Ectodermal cell (in vitro differentiated cells): ENCODE measurements at regions not wholly inside any gene's neighbourhood (a gene's known extent, or its start where the extent isn't known, plus 50 kb on each side); places are given as distances from the start of the nearest gene placed in this dataset.

Source experiments
- H3K27ac ChIP-seq: 2 replicates; pipeline ENCODE4 v1.7.0; 2013; ENCODE audit warnings: mild to moderate bottlenecking, low read depth, low read length; ENCODE audit not compliant: insufficient read depth, poor library complexity, severe bottlenecking
- H3K27me3 ChIP-seq: 2 replicates; pipeline ENCODE4 v1.7.0; 2013; ENCODE audit warnings: mild to moderate bottlenecking, low read length; ENCODE audit not compliant: insufficient read depth, control insufficient read depth, poor library complexity, severe bottlenecking
- H3K36me3 ChIP-seq: one replicate; pipeline ENCODE4 v1.7.0; 2013; ENCODE audit warnings: low read length; ENCODE audit not compliant: control insufficient read depth, insufficient read depth
- H3K4me1 ChIP-seq: one replicate; pipeline ENCODE4 v1.7.0; 2013; ENCODE audit warnings: low read length; ENCODE audit not compliant: control insufficient read depth, insufficient read depth
- H3K4me3 ChIP-seq: 2 replicates; pipeline ENCODE4 v1.7.0; 2013; ENCODE audit warnings: low read depth, low read length, control low read depth; ENCODE audit not compliant: insufficient read depth
- H3K9me3 ChIP-seq: 2 replicates; pipeline ENCODE4 v1.7.0; 2013; ENCODE audit warnings: mild to moderate bottlenecking, low read length, moderate library complexity; ENCODE audit not compliant: control insufficient read depth
- WGBS, 2 experiments: methylation state at CpG; one replicate each; pipeline ENCODE4 v1.1.7; 2013; ENCODE audit warnings: missing lambda C conversion rate in 2 of 2; 5-methylcytosine and 5-hydroxymethylcytosine counted together

DNA sequence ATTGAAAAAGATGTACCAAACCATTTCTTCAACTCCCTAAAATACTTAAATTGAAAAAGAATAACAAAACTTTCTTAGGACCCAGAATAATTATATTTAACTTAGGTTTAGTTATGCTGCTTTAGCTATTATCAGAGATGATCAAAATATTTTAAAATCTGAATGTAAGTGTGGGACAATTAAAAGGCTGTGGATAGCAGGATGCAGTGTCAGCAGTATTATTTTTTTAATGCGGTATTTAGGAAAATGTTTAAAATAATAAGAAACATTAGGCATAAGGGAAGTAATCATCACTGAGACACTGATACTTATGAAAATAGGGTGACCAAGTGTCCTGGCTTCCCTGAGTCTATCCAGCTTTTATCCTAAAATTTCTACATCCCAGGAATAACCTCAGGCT lies 161.5 kb upstream of the PTCHD4 start:
- H3K36me3 ChIP-seq: no peaks in the 10 kb centered on the region
- H3K27me3 ChIP-seq: no peaks in the 10 kb centered on the region
- no peak overlapping the region for H3K4me3 ChIP-seq
- H3K4me1 ChIP-seq: no peaks in the 10 kb centered on the region
- no peaks in the 10 kb centered on the region for H3K9me3 ChIP-seq
- H3K27ac ChIP-seq: no peak overlapping the region
- 86 to 95% methylated on average over 1 of the region's 1 CpG for WGBS, 2 experiments

DNA sequence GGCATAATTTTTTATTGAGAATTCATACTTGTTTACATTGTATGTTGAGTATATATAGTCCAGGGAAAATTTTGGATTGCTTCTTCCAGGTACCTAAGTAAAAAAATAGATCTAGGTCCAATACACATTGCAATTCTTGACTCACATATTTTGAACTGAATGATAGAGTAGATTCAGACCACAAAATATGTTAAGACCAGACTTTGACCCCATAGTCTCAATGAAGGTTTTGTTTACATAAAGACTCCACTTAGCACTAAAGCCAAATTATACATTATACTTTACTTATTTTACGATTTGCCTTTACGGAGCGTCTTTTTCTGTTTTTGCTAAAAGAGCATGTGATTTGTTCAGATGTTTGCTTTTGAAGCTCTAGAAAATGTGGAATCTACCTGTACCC lies 144.1 kb upstream of the PTCHD4 start:
- H3K4me1 ChIP-seq: no peaks in the 10 kb centered on the region
- WGBS, 2 experiments: 67% methylated on average over 3 of the region's 3 CpGs; no CpG with 5 or more reads in 1 of the 2 experiments
- H3K4me3 ChIP-seq: no peak overlapping the region
- H3K27ac ChIP-seq: no peak overlapping the region
- no peaks in the 10 kb centered on the region for H3K27me3 ChIP-seq
- no peaks in the 10 kb centered on the region for H3K36me3 ChIP-seq
- H3K9me3 ChIP-seq: no peaks in the 10 kb centered on the region

DNA sequence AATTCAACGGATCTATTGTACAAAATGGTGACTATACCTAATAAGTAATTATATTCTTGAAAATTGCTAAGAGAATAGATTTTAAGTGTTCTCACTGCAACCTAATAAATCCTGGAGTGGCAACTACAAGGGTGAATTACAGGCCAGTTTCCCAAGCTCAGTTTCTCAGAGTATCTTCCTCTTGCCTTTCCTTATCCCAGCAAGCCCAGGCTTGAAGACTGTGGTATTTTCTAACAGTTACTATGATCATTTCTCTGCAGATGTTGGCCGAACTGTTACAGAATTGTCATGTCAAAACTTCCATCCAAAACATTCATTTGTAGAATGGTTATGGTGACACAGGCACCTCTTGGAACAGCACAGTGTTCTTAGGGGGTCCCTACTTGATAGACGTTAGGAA lies 138.1 kb upstream of the PTCHD4 start:
- WGBS, 2 experiments: 86 to 93% methylated on average over 2 of the region's 3 CpGs
- H3K36me3 ChIP-seq: no peaks in the 10 kb centered on the region
- H3K27me3 ChIP-seq: no peaks in the 10 kb centered on the region

DNA sequence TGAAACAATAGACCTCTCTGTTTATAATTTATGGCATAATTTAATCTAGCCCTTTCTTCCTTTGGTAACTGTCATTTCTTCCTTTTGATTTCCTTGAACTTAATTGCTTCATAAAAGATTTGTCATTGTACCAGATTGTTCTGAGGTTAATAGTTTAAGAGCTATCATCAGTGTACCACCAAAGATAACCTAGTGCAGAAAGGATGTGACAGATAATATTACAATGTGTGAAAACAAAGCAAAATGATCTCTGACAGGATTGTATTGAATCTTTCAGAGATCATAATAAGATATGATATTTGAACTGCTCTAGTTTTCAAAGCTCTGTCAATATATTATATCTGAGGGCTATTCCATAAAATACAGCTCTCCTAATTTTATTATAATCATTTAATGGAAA lies 132.1 kb upstream of the PTCHD4 start:
- Histone ChIP-seq H3K9me3 (no peaks in the 10 kb centered on the region), H3K4me3 (no peak overlapping the region), H3K27me3 (no peaks in the 10 kb centered on the region), H3K27ac (no peak overlapping the region), H3K36me3 (no peaks in the 10 kb centered on the region), H3K4me1 (no peaks in the 10 kb centered on the region)

More for the DNA sequence above, 138.1 kb upstream of the PTCHD4 start:
- Histone ChIP-seq H3K4me1 (no peaks in the 10 kb centered on the region), H3K27ac (no peak overlapping the region), H3K9me3 (no peaks in the 10 kb centered on the region), H3K4me3 (no peak overlapping the region)

DNA sequence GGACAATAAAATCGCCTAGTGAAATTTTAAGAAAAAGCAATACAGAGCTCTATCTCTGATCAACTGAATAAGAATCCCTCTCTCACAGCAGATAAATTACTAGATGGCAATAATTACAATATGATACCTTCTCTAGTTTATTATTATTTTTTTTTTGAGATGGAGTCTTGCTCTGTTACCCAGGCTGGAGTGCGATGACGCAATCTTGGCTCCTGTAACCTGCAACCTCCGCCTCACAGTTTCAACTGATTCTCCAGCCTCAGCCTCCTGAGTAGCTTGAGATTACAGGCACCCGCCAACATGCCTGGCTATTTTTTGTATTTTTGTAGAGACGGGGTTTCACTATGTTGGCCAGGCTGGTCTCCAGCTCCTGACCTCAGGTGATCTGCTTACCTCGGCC lies 129.3 kb upstream of the PTCHD4 start:
- H3K4me3 ChIP-seq: no peak overlapping the region
- H3K27me3 ChIP-seq: no peaks in the 10 kb centered on the region
- no peak overlapping the region for H3K27ac ChIP-seq
- H3K9me3 ChIP-seq: no peaks in the 10 kb centered on the region
- no peaks in the 10 kb centered on the region for H3K4me1 ChIP-seq
- WGBS, 2 experiments: 90 to 91% methylated on average over 7 of the region's 7 CpGs
- no peaks in the 10 kb centered on the region for H3K36me3 ChIP-seq

DNA sequence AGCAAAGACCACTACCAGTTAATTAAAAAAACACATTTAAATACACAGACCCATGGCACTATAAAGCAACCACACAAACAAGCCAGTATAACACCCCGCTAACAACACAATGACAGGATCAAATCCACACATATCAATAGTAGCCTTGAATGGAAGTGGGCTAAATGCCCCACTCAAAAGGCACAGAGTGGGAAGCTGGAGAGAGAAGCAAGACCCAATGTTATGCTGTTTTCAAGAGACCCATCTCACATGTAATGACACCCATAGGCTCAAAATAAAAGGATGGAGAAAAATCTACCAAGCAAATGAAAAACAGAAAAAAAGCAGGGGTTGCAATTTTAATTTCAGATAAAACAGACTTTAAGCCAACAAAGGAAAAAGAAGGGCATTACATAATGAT lies 125.4 kb upstream of the PTCHD4 start:
- Histone ChIP-seq H3K4me3 (no peak overlapping the region), H3K27ac (no peak overlapping the region), H3K9me3 (no peaks in the 10 kb centered on the region), H3K36me3 (no peaks in the 10 kb centered on the region), H3K27me3 (no peaks in the 10 kb centered on the region), H3K4me1 (no peaks in the 10 kb centered on the region)
- 95 to 100% methylated on average over 1 of the region's 1 CpG for WGBS, 2 experiments

DNA sequence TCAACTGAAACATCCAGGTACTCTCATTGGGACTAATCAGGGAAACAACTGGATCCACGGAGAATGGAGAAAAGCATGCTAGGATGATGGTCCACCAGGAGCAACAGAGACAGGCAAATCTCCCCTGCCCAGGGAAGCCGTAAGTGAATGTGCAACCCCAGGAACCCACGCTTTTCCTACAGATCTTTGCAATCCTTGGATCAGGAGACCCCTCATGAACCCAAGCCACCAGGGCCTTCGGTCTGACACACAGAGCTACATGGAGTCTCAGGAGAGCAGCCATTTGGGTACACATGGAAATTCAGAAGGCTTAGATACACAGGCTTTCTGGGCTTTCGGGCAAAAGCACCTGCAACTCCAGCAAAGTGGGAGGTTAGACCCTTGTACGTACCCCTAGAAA lies 122.1 kb upstream of the PTCHD4 start:
- no peaks in the 10 kb centered on the region for H3K9me3 ChIP-seq
- no peaks in the 10 kb centered on the region for H3K4me1 ChIP-seq
- no peak overlapping the region for H3K4me3 ChIP-seq
- WGBS, 2 experiments: 94 to 95% methylated on average over 6 of the region's 6 CpGs
- no peaks in the 10 kb centered on the region for H3K27me3 ChIP-seq
- H3K36me3 ChIP-seq: no peaks in the 10 kb centered on the region
- no peak overlapping the region for H3K27ac ChIP-seq

DNA sequence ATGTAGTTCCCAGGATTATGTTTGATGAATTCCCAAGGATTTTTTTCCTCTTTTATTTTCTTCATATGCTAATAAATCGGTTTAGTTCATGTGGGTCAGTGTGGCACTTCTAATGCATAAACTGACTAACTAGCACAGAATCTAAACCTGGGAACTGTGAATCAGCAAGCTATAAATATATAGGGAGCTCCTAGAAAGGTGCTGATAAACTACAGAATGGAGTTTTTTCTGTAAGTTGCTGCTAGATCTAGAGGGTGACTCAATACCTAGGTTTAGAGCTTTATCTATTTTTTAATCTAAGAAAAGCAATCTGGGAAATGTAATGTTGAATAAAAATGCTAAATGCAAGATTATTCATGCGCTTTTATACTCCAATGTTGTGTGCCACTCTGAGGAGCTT lies 118.8 kb upstream of the PTCHD4 start:
- WGBS, 2 experiments: 86 to 100% methylated on average over 1 to 2 of the region's 2 CpGs
- H3K4me1 ChIP-seq: no peaks in the 10 kb centered on the region
- no peaks in the 10 kb centered on the region for H3K27me3 ChIP-seq
- no peak overlapping the region for H3K27ac ChIP-seq
- no peak overlapping the region for H3K4me3 ChIP-seq
- no peaks in the 10 kb centered on the region for H3K36me3 ChIP-seq
- H3K9me3 ChIP-seq: no peaks in the 10 kb centered on the region

DNA sequence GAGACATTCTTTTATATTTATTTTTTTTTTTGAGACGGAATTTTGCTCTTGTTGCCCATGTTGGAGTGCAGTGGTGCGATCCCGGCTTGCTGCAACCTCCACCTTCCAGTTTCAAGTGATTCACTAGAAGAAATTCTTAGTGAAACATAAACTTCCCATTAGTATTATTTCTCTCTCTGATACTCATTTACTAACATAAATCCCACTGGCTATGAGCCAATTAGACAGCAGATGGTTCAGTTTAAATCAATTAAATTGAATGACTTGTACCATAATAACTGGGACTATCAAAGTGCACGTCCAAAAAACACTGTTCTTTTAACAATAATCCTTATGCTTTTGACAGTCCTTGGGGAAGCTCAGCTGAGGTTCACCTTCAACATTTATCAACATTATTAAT lies 111.2 kb upstream of the PTCHD4 start:
- Histone ChIP-seq H3K4me1 (peaks cover 10% of the 10 kb centered on the region), H3K4me3 (no peak overlapping the region), H3K27me3 (no peaks in the 10 kb centered on the region), H3K27ac (no peak overlapping the region), H3K9me3 (no peaks in the 10 kb centered on the region), H3K36me3 (no peaks in the 10 kb centered on the region)
- 94 to 95% methylated on average over 4 of the region's 4 CpGs for WGBS, 2 experiments

DNA sequence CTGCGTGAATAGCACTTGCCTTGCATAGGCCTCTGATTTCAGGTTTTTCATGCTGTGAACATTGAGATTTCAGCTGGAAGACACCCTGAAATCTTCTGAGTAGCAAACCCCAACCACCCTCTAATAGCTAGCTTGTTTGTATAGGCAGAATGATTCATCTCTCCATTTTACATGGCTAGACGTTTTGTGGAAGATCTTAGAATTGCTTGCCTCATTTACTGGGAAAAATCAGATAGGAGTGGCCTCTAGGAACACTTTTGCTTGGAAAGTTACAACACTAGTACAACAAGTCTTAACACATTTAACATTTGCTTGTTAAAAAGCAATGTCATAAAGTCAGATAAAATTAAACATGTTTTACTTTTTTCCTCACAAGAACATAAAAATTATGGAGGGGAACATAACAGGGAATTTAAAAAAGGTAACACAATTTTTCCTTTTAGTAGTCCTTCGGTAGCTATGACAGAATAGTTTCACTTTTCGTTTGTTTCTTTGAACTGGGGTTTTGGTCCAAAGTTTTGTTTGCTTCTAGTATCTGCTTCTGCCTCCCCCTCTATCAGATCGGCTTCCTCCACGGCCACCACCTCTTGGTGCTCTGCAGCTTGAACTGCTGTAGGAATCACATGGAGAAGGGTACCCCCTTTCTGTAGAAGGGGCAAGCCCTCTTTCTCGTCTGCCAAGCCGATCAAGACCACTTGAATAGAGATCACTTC lies 102.2 kb upstream of the PTCHD4 start:
- Histone ChIP-seq H3K27me3 (no peaks in the 10 kb centered on the region), H3K27ac (no peak overlapping the region), H3K36me3 (no peaks in the 10 kb centered on the region), H3K4me1 (no peaks in the 10 kb centered on the region), H3K9me3 (no peaks in the 10 kb centered on the region), H3K4me3 (no peak overlapping the region)
- WGBS, 2 experiments: 94 to 96% methylated on average over 8 of the region's 8 CpGs

DNA sequence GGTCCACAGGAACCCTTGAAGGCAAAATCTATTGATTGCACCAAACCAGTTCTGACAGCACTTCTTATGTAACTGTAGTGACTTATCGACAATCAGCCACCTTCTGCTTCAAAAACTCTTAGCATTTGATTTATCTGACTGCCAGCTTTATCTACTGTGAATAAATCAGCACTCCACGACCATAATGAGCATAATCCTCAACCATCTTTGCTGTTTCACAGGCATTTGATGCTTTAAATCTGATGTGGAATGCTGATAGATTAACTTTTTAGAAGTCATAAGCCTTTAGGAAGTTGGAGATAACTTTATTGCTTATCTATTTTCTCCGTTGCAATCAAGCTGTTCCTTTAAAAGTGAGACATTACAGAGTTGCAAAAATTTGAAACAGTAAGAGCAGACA lies 101.5 kb upstream of the PTCHD4 start:
- Histone ChIP-seq H3K4me3 (no peak overlapping the region), H3K36me3 (no peaks in the 10 kb centered on the region), H3K27me3 (no peaks in the 10 kb centered on the region), H3K27ac (no peak overlapping the region), H3K4me1 (no peaks in the 10 kb centered on the region), H3K9me3 (no peaks in the 10 kb centered on the region)
- 84 to 93% methylated on average over 3 of the region's 3 CpGs for WGBS, 2 experiments
